GM13976 (cell line): ENCODE measurements at regions not wholly inside any gene's neighbourhood (a gene's known extent, or its start where the extent isn't known, plus 50 kb on each side); places are given as distances from the start of the nearest gene placed in this dataset.

Source experiments
- DNase-seq: peaks from one replicate; pipeline ENCODE4 v3.0.0; 2012; ENCODE audit warnings: low spot score
- CTCF ChIP-seq: IDR thresholded peaks from 2 replicates; pipeline ENCODE4 v1.5.1; 2012; ENCODE audit warnings: borderline replicate concordance, mild to moderate bottlenecking; ENCODE audit not compliant: insufficient read depth; ENCODE audit errors: extremely low read depth, missing control alignments, control extremely low read depth
- in situ Hi-C: fragments of 300-500 bp; cut with MboI; formaldehyde crosslinking; loops from one replicate; pipeline ENCODE4 v1.12.0; 2022; ENCODE audit warnings: low sequenced_read_pairs, mixed read lengths, inconsistent platforms; ENCODE audit not compliant: unreplicated experiment

- in situ Hi-C loops, result no loop called here
- no peak for TF ChIP-seq CTCF
- no peak for DNase-seq
Observed at GRCh38 chr15:46647046-46647445, 1012.2 kb downstream of the SQOR start.

GRCh38 chr15:46652266-46652665 is 1017.4 kb downstream of the SQOR start:
- no peak for DNase-seq
- TF ChIP-seq CTCF, result no peak
- in situ Hi-C loops, result no loop called here

GRCh38 chr15:46654993-46655392 is 1020.2 kb downstream of the SQOR start:
- DNase-seq, result no peak
- no peak for TF ChIP-seq CTCF
- in situ Hi-C loops, result no loop called here

GRCh38 chr15:46660096-46660842 is 1025.4 kb downstream of the SQOR start:
- no peak for TF ChIP-seq CTCF
- in situ Hi-C loops, result no loop called here
- DNase-seq, result no peak

GRCh38 chr15:46670258-46670657 is 1035.4 kb downstream of the SQOR start:
- TF ChIP-seq CTCF, result no peak
- in situ Hi-C loops, result no loop called here
- DNase-seq, result no peak

GRCh38 chr15:46671336-46671735 is 1036.5 kb downstream of the SQOR start:
- no peak for TF ChIP-seq CTCF
- no peak for DNase-seq
- in situ Hi-C loops, result no loop called here
